Glutamatergic neuron (in vitro differentiated cells): ENCODE measurements at regions not wholly inside any gene's neighbourhood (a gene's known extent, or its start where the extent isn't known, plus 50 kb on each side); places are given as distances from the start of the nearest gene placed in this dataset.

Source experiments
- DNase-seq: peaks from one replicate; pipeline ENCODE4 v3.0.0; 2022
- H3K27ac Mint-ChIP-seq: one replicate; pipeline ENCODE4 v1.8.0; 2020; ENCODE audit warnings: mild to moderate bottlenecking, mixed read lengths, inconsistent platforms; ENCODE audit not compliant: unreplicated experiment
- H3K27me3 Mint-ChIP-seq: one replicate; pipeline ENCODE4 v1.8.0; 2020; ENCODE audit warnings: mild to moderate bottlenecking, moderate library complexity, mixed read lengths, inconsistent platforms; ENCODE audit not compliant: unreplicated experiment
- H3K36me3 Mint-ChIP-seq: one replicate; pipeline ENCODE4 v1.8.0; 2020; ENCODE audit warnings: mild to moderate bottlenecking, mixed read lengths, inconsistent platforms; ENCODE audit not compliant: unreplicated experiment
- H3K4me1 Mint-ChIP-seq: one replicate; pipeline ENCODE4 v1.8.0; 2020; ENCODE audit warnings: mild to moderate bottlenecking, low read depth, mixed read lengths, inconsistent platforms; ENCODE audit not compliant: unreplicated experiment
- H3K4me3 Mint-ChIP-seq: one replicate; pipeline ENCODE4 v1.8.0; 2020; ENCODE audit warnings: mild to moderate bottlenecking, mixed read lengths, inconsistent platforms; ENCODE audit not compliant: unreplicated experiment
- H3K9me3 Mint-ChIP-seq: one replicate; pipeline ENCODE4 v1.8.0; 2020; ENCODE audit warnings: mild to moderate bottlenecking, moderate library complexity, mixed read lengths, inconsistent platforms; ENCODE audit not compliant: unreplicated experiment
- CTCF ChIP-seq: fragments of 200-600 bp; sonication (generic); IDR thresholded peaks from one replicate; pipeline ENCODE4 v1.5.0; 2021; ENCODE audit not compliant: partially characterized antibody, unreplicated experiment

DNA sequence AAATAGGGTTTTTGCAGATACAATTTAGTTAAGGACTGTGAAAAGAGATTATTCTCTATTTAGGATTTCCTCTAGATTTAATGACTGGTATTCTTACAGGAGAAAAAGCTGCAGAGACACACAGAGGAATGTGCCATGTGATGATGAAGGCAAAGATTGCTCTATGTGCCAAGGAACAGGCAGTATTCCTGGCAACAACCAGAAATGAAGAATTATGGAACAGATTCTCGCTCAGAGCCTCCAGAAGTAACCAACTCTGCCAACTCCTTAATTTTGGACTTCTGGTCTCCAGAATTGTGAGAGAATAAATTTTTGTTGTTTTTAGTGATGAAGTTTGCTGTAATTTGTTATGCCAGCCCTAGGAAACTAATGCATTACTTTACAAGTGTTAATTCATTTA, 307.6 kb upstream of the SEMA3A start:
- no peak overlapping the region for H3K4me3 Mint-ChIP-seq
- H3K4me1 Mint-ChIP-seq = peaks cover 2% of the 10 kb centered on the region
- no peak for TF ChIP-seq CTCF
- H3K27me3 Mint-ChIP-seq = peaks cover 1% of the 10 kb centered on the region
- no peaks in the 10 kb centered on the region for H3K9me3 Mint-ChIP-seq
- H3K36me3 Mint-ChIP-seq = no peaks in the 10 kb centered on the region
- no peak for DNase-seq
- H3K27ac Mint-ChIP-seq = no peak overlapping the region

DNA sequence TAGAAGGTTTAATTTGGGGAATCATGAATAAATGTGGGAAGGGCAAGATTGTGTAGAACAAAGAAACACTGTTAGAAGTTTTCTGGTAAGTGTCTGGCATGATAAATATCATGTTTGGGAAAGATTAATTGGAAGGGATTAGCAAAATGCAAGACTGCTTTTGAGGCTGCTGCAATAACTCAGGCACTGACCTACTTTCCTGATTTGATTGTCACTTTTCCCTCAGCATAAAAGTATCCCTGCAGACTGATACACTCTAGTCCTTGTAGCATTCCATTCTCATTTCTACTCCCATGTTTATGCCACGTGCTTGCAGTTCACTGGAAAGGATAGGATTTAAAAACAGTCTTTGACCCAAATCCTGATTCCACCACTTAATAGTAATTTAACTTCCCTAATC, 303.3 kb upstream of the SEMA3A start:
- H3K4me1 Mint-ChIP-seq = peaks cover 11% of the 10 kb centered on the region

GRCh38 chr7:84495128-84495527, 300.5 kb upstream of the SEMA3A start:
- Mint-ChIP-seq H3K36me3 (no peaks in the 10 kb centered on the region), H3K27ac (no peak overlapping the region), H3K4me3 (no peak overlapping the region), H3K4me1 (peaks cover 26% of the 10 kb centered on the region), H3K9me3 (peaks cover 7% of the 10 kb centered on the region), H3K27me3 (peaks cover 3% of the 10 kb centered on the region)
- DNase-seq = no peak
- no peak for TF ChIP-seq CTCF

More for the DNA sequence above, 303.3 kb upstream of the SEMA3A start:
- H3K36me3 Mint-ChIP-seq = no peaks in the 10 kb centered on the region
- H3K4me3 Mint-ChIP-seq = no peak overlapping the region
- DNase-seq = no peak
- peaks cover 1% of the 10 kb centered on the region for H3K27me3 Mint-ChIP-seq
- H3K27ac Mint-ChIP-seq = no peak overlapping the region
- TF ChIP-seq CTCF = no peak
- no peaks in the 10 kb centered on the region for H3K9me3 Mint-ChIP-seq

GRCh38 chr7:84492098-84493034, 297.8 kb upstream of the SEMA3A start:
- peak; percentile 62 for DNase-seq
- H3K27ac Mint-ChIP-seq = peak overlapping the region; percentile 92
- TF ChIP-seq CTCF = no peak
- H3K9me3 Mint-ChIP-seq = peaks cover 7% of the 10 kb centered on the region
- no peaks in the 10 kb centered on the region for H3K36me3 Mint-ChIP-seq
- H3K4me3 Mint-ChIP-seq = peak overlapping the region; percentile 69
- H3K27me3 Mint-ChIP-seq = peaks cover 3% of the 10 kb centered on the region
- H3K4me1 Mint-ChIP-seq = peaks cover 25% of the 10 kb centered on the region

DNA sequence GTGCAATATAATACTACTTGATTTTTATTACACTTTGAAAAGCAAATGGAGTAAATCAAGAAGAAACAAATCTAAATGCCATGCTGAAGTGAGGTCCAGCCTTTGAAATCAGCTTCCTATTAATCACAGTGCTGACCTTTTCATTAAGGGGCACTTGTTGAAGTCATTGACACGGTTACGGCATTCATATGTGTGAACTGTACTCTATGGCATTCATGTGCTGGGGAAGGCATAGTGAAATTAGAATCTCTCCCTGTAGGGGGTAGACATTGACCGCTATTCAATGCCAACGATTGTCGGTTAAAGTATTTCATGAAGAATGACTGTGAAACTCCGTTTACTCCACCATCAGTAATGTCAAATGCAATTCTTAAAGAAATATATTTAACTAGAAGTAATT, 296.1 kb upstream of the SEMA3A start:
- Mint-ChIP-seq H3K4me1 (peaks cover 25% of the 10 kb centered on the region), H3K27ac (no peak overlapping the region), H3K9me3 (peaks cover 7% of the 10 kb centered on the region), H3K36me3 (no peaks in the 10 kb centered on the region), H3K4me3 (no peak overlapping the region), H3K27me3 (peaks cover 3% of the 10 kb centered on the region)
- TF ChIP-seq CTCF = no peak
- DNase-seq = no peak
